ENCODE measurements at regions not wholly inside any gene's neighbourhood (a gene's known extent, or its start where the extent isn't known, plus 50 kb on each side); places are given as distances from the start of the nearest gene placed in this dataset.
"Not testable (repeated sequence)": the region's sequence is repeated elsewhere in the genome, so short reads cannot be mapped to it uniquely, and the experiment has no call there.

GRCh38 chr12:90499795-90500194 lies 455.2 kb downstream of the CCER1 start:
- DNase-seq: no peak

GRCh38 chr12:90497923-90498545 lies 456.9 kb downstream of the CCER1 start:
- no peak for DNase-seq

DNA sequence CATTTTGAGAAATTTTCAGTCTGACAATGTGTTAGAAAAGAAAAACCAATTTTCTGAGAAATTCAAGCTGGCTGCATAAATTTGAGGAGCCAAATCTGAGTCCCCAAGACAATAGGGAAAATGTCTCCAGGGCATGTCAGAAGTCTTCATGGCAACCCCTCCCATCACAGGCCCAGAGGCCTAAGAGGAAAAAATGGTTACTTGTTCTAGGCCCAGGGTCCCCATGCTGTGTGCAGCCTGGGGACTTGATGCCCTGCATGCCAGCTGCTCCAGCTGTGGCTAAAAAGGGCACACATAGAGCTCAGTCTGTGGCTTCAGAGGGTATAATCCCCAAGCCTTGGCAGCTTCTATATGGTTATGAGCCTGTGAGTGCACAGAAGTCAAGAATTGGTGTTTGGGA lies 464.6 kb downstream of the CCER1 start:
- no peak for DNase-seq

DNA sequence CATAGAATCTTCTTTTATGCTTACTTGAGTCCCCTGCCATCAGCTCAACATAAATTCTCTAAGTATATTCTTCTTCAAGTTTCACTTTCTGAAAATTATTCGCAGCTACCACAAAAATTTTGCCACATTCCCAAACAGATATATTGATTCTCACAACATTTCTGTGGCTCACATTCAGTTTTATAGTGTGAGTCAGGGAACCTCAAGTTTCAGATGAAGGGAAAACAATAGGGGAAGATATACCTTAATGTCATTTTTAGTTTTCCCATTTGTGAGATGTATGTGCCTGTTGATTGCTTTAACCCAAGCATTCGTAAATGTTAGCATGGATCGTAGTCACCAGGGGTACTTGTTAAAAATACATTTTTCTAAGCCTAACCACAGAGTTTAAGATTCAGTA lies 465.8 kb downstream of the CCER1 start:
- no peak for DNase-seq

DNA sequence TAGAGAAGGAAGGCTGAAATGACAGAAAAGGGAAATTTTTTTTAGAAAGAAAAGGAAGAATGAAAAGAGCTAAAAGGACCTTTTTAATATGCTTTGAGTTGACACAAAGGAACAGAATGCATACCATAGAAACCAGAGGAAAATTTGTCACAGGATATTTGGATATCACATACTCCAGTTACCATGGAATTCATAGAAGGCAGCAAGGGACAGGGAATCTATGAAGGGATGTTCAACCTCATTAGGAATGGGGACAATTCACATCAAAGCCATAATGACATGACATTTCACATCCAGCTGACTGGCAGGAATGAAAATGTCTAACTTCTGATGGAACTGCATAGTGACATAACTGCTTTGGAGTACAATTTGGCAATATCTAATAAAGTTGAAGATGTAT lies 469.4 kb downstream of the CCER1 start:
- DNase-seq: no peak

- DNase-seq: no peak
Observed at GRCh38 chr12:90484094-90484493, 470.9 kb downstream of the CCER1 start.

DNA sequence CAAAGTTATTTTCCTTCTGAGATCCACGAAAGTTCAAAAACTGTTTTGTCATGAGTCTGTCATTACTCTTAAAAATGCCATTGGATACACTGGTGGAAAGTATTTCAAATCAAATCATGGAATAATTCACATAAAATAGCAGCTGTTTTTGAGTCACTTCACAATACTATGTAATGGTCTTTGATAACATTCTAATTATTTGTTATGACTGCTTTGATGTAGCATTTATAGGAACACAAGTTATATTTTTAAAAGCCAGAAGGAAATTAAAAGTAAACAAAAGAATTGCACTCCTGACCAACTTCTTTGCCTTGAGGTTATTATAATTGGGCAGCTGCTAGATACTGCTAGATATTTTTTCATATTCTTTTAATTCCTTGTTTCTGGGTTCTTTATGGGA lies 473.2 kb downstream of the CCER1 start:
- no peak for DNase-seq

DNA sequence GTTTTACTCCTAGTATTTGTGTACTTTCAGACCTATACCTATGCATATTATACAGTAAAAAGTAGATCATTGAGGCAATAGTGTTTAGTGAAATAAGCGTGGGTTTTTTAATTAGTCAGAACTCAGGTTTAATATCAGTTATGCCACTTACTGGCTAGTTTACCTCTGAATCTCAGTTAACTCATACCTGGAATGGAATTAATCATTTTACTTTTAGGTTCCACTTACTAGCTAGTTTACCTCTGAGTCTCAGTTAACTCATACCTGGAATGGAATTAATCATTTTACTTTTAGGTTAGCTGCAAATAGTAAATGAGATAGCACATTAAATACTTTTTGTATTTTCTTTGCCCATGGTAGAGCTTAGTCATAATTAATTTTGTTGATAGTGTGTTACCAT lies 475.7 kb downstream of the CCER1 start:
- no peak for DNase-seq

- no peak for DNase-seq
Observed at GRCh38 chr12:90473831-90474230, 481.1 kb downstream of the CCER1 start.

GRCh38 chr12:90460681-90461080 lies 494.3 kb downstream of the CCER1 start:
- no peak for DNase-seq

DNA sequence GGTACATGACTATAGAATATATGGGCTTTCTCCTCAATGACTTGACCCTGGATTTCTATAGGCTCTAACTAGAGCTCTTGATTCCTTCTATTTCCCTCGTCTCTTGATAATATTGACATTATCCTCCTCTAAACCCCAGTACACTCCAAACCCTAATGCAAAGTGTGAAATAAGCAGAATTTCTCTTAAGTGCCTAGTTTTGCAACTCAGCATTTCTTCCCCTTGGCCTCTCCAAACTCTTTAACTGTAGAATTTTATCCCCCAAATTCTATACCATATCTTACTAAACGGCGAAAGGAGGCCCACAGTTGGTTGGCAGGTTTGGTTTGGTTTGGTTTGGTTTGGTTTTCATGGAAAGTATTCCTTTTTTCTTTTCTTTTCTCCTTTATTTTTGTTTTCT lies 498.7 kb downstream of the CCER1 start:
- DNase-seq: no peak

DNA sequence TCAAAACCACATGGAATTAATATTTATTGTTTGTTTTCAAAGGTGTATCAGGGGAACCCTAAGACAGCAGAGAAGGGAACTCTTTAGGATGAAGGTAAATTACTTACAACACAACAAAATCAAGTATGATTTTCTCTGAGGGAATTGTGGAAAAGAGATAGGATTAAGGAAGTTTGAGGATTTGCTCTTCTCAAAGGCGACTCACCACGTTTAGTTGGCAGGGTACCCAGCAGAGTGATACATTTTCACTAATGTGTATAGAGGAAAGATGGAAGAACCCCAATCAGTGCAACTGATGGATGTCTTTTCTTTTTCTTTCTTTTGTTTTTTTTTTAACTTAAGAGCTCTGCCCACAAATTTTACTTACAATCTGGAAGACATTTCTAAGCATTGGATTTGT lies 499.2 kb downstream of the CCER1 start:
- no peak for DNase-seq

- DNase-seq: no peak
Observed at GRCh38 chr12:90449611-90450010, 505.4 kb downstream of the CCER1 start.

GRCh38 chr12:90443466-90443865 lies 511.5 kb downstream of the CCER1 start:
- DNase-seq: not testable (repeated sequence)

DNA sequence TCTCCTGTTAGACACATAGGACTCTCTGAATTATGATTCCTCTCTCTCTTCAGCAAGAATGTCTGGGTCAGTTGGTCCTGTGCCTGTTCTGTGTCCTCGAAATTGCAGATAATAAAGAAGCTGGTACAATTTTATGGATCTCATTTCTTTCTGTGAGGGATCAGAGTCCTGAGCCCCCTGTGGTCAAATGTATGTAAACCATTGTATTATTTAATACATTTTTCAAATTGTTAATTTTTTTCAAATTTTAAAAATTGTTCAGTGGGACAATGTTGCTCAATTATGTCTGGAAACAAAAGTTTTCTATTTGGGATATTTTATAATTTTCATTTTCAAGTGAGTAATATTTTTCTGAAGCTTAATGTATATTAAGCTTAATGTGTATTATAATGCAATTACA lies 513.5 kb downstream of the CCER1 start:
- DNase-seq: no peak

GRCh38 chr12:90428881-90429280 lies 526.1 kb downstream of the CCER1 start:
- no peak for DNase-seq

DNA sequence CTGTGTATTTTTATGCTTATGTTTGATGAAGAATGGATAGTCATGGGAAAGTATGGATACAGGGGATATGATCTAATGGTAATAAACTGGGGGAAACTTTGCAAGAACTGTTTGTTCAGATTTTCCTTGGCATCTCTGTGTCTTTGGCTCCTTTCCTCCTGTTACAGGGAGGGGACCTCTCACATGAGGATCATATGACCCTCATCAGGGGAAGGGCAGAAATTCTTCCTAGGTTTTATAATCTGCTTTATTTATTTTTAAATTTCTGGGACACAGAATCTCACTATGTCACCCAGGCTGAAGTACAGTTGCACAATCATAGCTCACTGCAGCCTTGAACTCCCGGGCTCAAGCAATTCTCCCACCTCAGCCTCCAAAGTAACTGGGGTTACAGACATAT lies 526.5 kb downstream of the CCER1 start:
- DNase-seq: no peak

DNA sequence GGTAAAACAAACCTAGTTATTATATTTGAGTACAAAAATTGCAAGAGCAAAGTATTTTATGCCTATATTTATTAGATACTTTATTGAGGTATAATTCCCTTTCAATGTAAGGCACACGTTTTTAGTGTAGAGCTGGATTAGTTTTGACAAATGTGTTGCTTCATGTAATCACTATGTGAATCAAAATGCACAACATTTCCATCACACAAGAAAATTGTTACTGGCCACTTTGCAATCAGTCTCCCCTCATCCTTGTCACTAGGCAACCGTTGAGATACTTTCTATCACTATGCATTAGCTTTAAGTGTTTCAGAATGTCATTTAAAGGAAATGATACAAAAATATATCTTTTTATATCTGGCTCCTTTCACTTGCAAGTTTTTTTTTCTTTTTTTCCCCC lies 531.0 kb downstream of the CCER1 start:
- no peak for DNase-seq

DNA sequence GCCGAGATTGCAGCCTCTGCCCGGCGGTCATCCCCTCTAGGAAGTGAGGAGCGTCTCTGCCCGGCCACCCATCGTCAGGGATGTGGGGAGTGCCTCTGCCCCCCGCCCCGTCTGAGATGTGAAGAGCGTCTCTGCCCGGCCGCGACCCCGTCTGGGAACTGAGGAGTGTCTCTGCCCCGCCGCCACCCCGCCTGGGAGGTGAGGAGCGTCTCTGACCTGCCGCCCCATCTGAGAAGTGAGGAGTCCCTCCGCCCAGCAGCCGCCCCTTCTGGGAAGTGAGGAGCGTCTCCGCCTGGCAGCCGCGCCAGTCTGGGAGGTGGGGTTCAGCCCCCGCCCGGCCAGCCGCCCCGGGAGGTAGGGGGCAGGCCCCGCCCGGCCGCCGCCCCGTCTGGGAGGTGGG lies 544.0 kb downstream of the CCER1 start:
- DNase-seq: no peak

GRCh38 chr12:90407841-90408240 lies 547.1 kb downstream of the CCER1 start:
- DNase-seq: no peak

DNA sequence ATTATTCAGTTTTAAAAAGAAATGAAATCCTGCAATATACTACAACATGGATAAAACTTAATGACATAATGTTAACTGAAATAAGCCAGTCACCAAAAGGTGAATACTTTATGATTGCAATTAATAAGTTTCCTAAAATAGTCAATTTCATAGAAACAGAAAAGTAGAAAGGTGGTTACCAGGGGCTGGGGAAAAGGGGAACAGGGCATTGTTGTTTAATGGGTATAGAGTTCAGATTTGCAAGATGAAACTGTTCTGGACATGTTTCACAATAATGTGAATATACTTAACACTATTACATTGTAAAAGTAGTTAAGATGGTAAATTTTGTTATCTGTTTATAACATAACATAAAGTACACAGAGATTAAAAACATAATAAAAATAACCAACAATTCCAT lies 550.9 kb downstream of the CCER1 start:
- no peak for DNase-seq

GRCh38 chr12:90401185-90401584 lies 553.8 kb downstream of the CCER1 start:
- no peak for DNase-seq

- DNase-seq: peak; percentile 50
Observed at GRCh38 chr12:90399357-90399756, 555.6 kb downstream of the CCER1 start.

DNA sequence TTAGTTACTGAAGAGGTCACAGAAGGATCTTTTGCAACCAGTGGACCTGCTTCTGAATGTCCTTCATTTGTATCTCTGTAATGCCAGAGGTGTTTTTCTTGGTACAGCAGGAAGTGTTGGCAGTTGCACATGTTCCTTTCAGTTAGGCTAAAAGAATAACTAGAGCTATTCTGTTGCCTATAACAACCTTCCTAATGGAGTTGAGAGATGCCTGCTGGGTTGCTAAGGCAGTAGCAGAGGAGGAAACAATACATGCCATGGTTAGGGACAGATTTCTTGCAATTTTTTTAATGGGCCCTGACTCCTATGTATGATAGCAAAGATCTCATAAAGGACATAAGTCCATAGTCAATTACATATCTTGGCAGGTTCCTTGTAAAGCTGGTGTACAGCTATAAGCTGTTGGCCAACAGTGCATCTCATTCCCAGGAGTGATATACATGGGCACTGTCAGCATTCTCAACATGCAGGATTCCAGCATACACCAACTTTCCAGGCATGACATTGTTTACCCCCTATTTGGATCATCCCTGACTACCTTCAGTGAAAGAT lies 556.6 kb downstream of the CCER1 start:
- no peak for DNase-seq

GRCh38 chr12:90396556-90396955 lies 558.4 kb downstream of the CCER1 start:
- DNase-seq: no peak

Measured in NCI-H187 treated with DMSO at 0.1 percent for 48 hours (cell line).